ENCODE measurements at regions not wholly inside any gene's neighbourhood (a gene's known extent, or its start where the extent isn't known, plus 50 kb on each side); places are given as distances from the start of the nearest gene placed in this dataset.

GRCh38 chr6:140274548-140274947 lies 900.1 kb upstream of the CITED2 start:
- TF ChIP-seq E2F6 (IDR thresholded peaks at IDR 0.05; ENCODE audit: borderline replicate concordance in 1 of 2, extremely low read depth in 1 of 2, insufficient read depth in 1 of 2, insufficient read length in 1 of 2, low read depth in 1 of 2, low read length in 1 of 2, poor library complexity in 1 of 2, severe bottlenecking in 1 of 2) (no peak), MAX (CRISPR knock-in tag; IDR thresholded peaks at IDR 0.05) (no peak), BRF1 (IDR thresholded peaks at IDR 0.05; ENCODE audit: borderline replicate concordance, extremely low read depth, insufficient read length) (no peak), STAT6 (CRISPR knock-in tag; IDR thresholded peaks at IDR 0.05) (no peak), PHB (CRISPR knock-in tag; IDR thresholded peaks at IDR 0.05) (no peak), TCF15 (CRISPR knock-in tag; IDR thresholded peaks at IDR 0.05) (no peak), TCF7 (IDR thresholded peaks at IDR 0.05; ENCODE audit: borderline replicate concordance) (no peak), CTCF (IDR thresholded peaks at IDR 0.05 in 2 of 3, conservative IDR thresholded peaks at IDR 0.05 in 1 of 3; ENCODE audit: insufficient read depth in 2 of 3, low read depth in 1 of 3, low read length in 3 of 3) (no peak), CBX2 (IDR thresholded peaks at IDR 0.05; ENCODE audit: insufficient read depth, low read length, poor library complexity, severe bottlenecking) (no peak), GTF3C2 (IDR thresholded peaks at IDR 0.05; ENCODE audit: borderline replicate concordance, extremely low read depth, insufficient read length) (no peak), YY1 (IDR thresholded peaks at IDR 0.05; ENCODE audit: borderline replicate concordance in 1 of 3, control insufficient read depth in 1 of 3, extremely low read depth in 1 of 3, insufficient read depth in 3 of 3, insufficient read length in 1 of 3, insufficient replicate concordance in 2 of 3, low read depth in 1 of 3, low read length in 2 of 3) (no peak), TSHZ1 (CRISPR knock-in tag; IDR thresholded peaks at IDR 0.05) (no peak), FOXM1 (IDR thresholded peaks at IDR 0.05; ENCODE audit: low read depth) (no peak), FOXM1 (CRISPR knock-in tag; IDR thresholded peaks at IDR 0.05; ENCODE audit: low read depth) (no peak), SIX5 (IDR thresholded peaks at IDR 0.05; ENCODE audit: borderline replicate concordance in 1 of 2, insufficient read depth in 1 of 2, low read depth in 1 of 2, low read length in 2 of 2) (no peak)

Measured in K562 (cell line).